Mucosa of descending colon (tissue), 3 donors: ENCODE measurements at regions not wholly inside any gene's neighbourhood (a gene's known extent, or its start where the extent isn't known, plus 50 kb on each side); places are given as distances from the start of the nearest gene placed in this dataset.

ENCODE experiments used
- ATAC-seq: fragments of 200-7000 bp; cut with Tn5 transposase; one replicate; pipeline ENCODE4 v1.9.1; 2020; ENCODE audit warnings: mild to moderate bottlenecking, moderate library complexity
- DNase-seq, 3 donors: peaks; one replicate each; pipeline ENCODE4 v3.0.0-alpha.2; 2020
- H3K36me3 ChIP-seq: fragments of 200-600 bp; one replicate; pipeline ENCODE4 v1.8.0; 2021; ENCODE audit warnings: low read depth, mild to moderate bottlenecking
- H3K4me1 ChIP-seq: fragments of 200-600 bp; one replicate; pipeline ENCODE4 v1.8.0; 2021; ENCODE audit warnings: low read depth, mild to moderate bottlenecking
- H3K4me3 ChIP-seq: fragments of 200-600 bp; one replicate; pipeline ENCODE4 v1.8.0; 2021; ENCODE audit warnings: mild to moderate bottlenecking
- H3K9me3 ChIP-seq: fragments of 200-600 bp; one replicate; pipeline ENCODE4 v1.8.0; 2021; ENCODE audit warnings: mild to moderate bottlenecking
- intact Hi-C, 2 donors: fragments of 100-400 bp; cut with DNase I in 1 of 2; cut with micrococcal nuclease in 1 of 2; formaldehyde crosslinking; loops; one replicate each; pipeline versions ENCODE4 v1.11.0 to v1.11.1; 2022; cut with DNase I, micrococcal nuclease
- TF ChIP-seq, protein P1 (sequence below): fragments of 200-600 bp; IDR thresholded peaks from one replicate; pipeline ENCODE4 v1.8.0; 2022; ENCODE audit warnings: antibody characterized with exemption, mild to moderate bottlenecking
- donor health status: DM: no; HTN: no; CAD: no; lungs with moderate emphysema.
- donor health status: DM: no; HTN: no; CAD: no.
- donor health status: DM: no; HTN: yes; CAD: no.

DNA sequence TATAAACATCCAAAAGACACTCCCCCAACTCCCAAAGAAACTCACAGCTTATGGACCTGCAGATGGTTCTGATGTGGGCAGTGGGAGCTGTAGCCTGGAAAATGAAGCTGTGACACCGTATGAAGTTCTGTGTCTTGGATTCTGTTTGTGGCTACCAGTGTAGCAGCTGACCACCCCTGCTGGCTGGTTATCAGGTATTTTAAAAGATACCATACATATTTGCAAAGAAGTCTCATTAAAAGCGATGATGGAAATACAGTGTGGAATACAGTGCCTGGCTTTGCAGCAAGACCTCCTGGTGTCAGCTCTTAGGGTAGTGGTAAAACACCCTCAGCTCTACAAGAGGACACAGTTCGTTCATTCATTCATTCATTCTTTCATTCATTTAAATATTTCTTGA is 194.3 kb upstream of the PRKCQ start:
- Histone ChIP-seq H3K36me3 (no peaks in the 10 kb centered on the region), H3K9me3 (no peaks in the 10 kb centered on the region), H3K4me3 (no peak overlapping the region), H3K4me1 (no peaks in the 10 kb centered on the region)
- DNase-seq = no peak
- ATAC-seq = no peak
- intact Hi-C loops = no loop called here
- TF ChIP-seq, protein P1, sequence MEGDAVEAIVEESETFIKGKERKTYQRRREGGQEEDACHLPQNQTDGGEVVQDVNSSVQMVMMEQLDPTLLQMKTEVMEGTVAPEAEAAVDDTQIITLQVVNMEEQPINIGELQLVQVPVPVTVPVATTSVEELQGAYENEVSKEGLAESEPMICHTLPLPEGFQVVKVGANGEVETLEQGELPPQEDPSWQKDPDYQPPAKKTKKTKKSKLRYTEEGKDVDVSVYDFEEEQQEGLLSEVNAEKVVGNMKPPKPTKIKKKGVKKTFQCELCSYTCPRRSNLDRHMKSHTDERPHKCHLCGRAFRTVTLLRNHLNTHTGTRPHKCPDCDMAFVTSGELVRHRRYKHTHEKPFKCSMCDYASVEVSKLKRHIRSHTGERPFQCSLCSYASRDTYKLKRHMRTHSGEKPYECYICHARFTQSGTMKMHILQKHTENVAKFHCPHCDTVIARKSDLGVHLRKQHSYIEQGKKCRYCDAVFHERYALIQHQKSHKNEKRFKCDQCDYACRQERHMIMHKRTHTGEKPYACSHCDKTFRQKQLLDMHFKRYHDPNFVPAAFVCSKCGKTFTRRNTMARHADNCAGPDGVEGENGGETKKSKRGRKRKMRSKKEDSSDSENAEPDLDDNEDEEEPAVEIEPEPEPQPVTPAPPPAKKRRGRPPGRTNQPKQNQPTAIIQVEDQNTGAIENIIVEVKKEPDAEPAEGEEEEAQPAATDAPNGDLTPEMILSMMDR = no peak

DNA sequence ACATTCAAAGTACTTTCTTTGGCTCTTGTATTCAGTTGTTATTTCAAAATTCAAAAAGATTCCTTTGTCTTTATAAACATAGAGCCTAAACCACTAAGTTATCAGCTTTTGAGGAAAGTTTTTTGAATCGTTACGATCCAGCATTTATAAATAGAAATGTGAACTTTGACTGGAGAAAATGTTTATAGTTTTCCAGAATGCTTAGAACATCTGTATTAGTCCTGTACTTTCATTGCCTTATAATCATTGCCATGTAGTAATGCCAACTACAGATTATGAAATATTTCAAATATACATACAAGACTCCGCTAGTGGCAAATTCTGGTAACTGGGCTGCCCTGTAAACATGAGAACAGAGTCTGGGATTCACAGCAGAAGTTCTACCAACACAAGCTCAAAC is 191.3 kb upstream of the PRKCQ start:
- H3K36me3 ChIP-seq = no peaks in the 10 kb centered on the region
- peaks cover 3% of the 10 kb centered on the region for H3K4me1 ChIP-seq
- intact Hi-C loops = no loop called here
- TF ChIP-seq, protein P1 = no peak
- DNase-seq = no peak
- ATAC-seq = no peak
- H3K4me3 ChIP-seq = no peak overlapping the region
- H3K9me3 ChIP-seq = no peaks in the 10 kb centered on the region

DNA sequence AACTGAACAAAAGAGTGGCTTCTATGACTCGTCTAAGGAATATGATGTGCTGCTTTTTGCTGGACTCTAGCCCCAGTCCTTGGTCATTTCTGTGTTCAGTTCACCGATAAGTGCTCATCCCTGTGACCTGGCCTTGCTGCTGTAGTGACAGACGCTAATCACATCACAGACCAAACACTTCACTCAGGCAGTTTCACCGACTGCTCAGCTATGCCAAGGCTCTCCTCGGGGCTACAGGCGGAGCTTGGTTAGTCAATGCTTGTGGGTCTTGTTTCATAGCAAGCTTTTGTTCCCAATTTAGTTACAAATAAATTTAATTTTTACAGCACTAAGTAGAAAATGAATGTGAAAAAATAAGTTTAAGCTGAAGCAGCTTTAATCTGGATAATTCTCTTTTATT is 190.8 kb upstream of the PRKCQ start:
- no peaks in the 10 kb centered on the region for H3K36me3 ChIP-seq
- no peaks in the 10 kb centered on the region for H3K9me3 ChIP-seq
- DNase-seq (no peak), ATAC-seq (no peak)
- intact Hi-C loops = no loop called here
- no peak overlapping the region for H3K4me3 ChIP-seq
- TF ChIP-seq, protein P1 = no peak
- peaks cover 4% of the 10 kb centered on the region for H3K4me1 ChIP-seq

DNA sequence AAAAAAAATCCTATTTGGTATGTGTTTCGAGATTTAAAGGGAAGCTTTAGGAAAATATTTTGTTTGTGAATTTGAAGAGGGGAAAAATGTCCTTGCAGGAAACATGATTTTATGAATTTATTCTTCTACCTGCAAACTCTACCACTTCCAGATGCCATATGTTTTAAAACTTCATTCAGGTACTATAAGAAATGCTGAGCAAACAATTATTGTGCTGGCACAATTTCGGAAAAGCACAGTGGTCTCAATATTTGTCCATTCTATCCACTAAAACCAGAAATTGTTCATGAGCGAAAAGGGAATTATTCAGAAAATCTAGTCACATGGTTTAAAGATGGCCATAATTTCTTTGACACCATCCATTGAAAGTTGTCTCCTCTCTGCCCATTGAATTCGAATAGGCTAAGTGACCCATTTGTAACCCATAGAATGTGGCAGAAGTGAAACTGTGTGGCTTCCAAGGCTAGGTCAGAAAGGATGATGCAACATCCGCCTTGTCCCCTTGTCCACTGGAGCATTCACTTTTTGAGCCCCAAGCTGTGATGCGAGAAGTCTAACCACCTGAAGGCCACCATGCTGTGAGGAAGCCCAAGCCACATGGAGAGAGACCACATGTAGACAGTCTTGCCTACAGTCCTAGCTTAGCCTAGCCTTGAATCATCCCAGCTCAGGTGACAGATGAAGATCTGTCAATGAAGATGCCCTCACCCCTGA is 189.8 kb upstream of the PRKCQ start:
- H3K4me1 ChIP-seq = peaks cover 7% of the 10 kb centered on the region
- intact Hi-C loops = no loop called here
- TF ChIP-seq, protein P1 = no peak
- ATAC-seq (no peak), DNase-seq (no peak)
- no peaks in the 10 kb centered on the region for H3K36me3 ChIP-seq
- H3K9me3 ChIP-seq = no peaks in the 10 kb centered on the region
- H3K4me3 ChIP-seq = no peak overlapping the region

DNA sequence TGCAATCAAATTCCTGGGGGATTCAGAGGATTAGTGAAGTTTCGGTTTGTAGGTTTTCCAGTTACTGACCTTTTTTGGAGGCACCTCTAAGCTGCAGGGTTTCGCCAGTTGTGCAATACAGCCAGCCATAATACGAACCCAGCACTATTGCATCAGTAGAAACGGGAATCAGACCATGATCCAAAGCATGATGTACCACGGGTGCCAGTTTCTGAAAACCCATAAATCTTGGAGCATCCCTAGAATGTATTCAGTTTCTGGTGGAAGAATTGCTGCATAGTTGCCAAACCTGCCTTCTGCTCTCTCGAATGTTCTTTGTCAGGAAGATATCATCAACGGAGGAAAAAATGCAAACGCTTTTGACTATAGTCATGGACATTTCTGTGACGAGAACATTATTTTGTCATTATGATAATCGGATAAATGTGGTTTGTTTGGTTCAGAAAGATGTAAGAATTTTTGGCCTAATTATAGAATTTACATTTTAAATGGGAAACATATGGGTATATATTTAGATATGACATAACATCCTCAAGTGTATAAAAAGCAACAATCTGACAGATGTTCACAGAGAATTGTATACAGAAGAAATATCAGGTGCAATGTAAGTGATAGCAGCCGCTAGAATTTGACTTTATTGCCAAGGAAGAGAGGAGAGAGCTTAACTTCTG is 186.2 kb upstream of the PRKCQ start:
- Histone ChIP-seq H3K36me3 (no peaks in the 10 kb centered on the region), H3K4me1 (peaks cover 7% of the 10 kb centered on the region), H3K4me3 (no peak overlapping the region), H3K9me3 (no peaks in the 10 kb centered on the region)
- DNase-seq = peak in 1 of 3 donors; percentile 8
- no peak for ATAC-seq
- intact Hi-C loops = no loop called here
- TF ChIP-seq, protein P1 = no peak
